B cell (primary cell): ENCODE measurements at regions not wholly inside any gene's neighbourhood (a gene's known extent, or its start where the extent isn't known, plus 50 kb on each side); places are given as distances from the start of the nearest gene placed in this dataset.

ENCODE experiments used
- ATAC-seq: fragments of 200-7000 bp; cut with Tn5 transposase; one replicate; pipeline ENCODE4 v1.10.0; 2021; ENCODE audit warnings: low read depth, mild to moderate bottlenecking, moderate number of reproducible peaks, moderate library complexity
- CTCF ChIA-PET: fragments of 350-600 bp; sonication (Branson Sonifier 250); formaldehyde crosslinking; loops from one replicate; lab custom pipeline; 2021; ENCODE audit warnings: antibody characterized with exemption, inconsistent platforms; lab: Charles Lee
- POLR2A ChIA-PET: fragments of 350-600 bp; sonication (Branson Sonifier 250); formaldehyde crosslinking; loops from one replicate; lab custom pipeline; 2021; ENCODE audit warnings: antibody characterized with exemption; lab: Charles Lee
- DNase-seq: peaks from one replicate; pipeline ENCODE4 v3.0.0; 2013
- H2AFZ ChIP-seq: 2 replicates; pipeline ENCODE4 v1.6.1; 2012; ENCODE audit warnings: mild to moderate bottlenecking, low read depth, low read length; ENCODE audit not compliant: insufficient read depth, poor library complexity, severe bottlenecking
- H3K27ac ChIP-seq, 2 donors: 1 replicate in 1 of 2; 2 replicates in 1 of 2; pipeline ENCODE4 v1.5.1; 2012 to 2013; ENCODE audit warnings: low read length in 2 of 2, mild to moderate bottlenecking in 2 of 2, moderate library complexity in 1 of 2
- H3K27me3 ChIP-seq, 4 experiments: fragments of 200-600 bp in 1 of 4; sonication (generic) in 1 of 4; replicated peaks in 1 of 4; 1 replicate in 2 of 4; 2 replicates in 2 of 4; pipeline versions ENCODE4 v1.6.1 to v1.7.0; 2013 to 2016; ENCODE audit warnings: low read length in 3 of 4, mild to moderate bottlenecking in 2 of 4, mixed read lengths in 1 of 4, moderate library complexity in 1 of 4; ENCODE audit not compliant: insufficient read depth in 4 of 4, control insufficient read depth in 3 of 4; ENCODE audit errors: control extremely low read depth in 1 of 4
- H3K36me3 ChIP-seq, 2 experiments: replicated peaks in 1 of 2; 1 replicate in 1 of 2; 2 replicates in 1 of 2; pipeline versions ENCODE4 v1.6.1 to v1.7.1; 2013; ENCODE audit warnings: low read length in 1 of 2; ENCODE audit not compliant: insufficient read depth in 2 of 2, control insufficient read depth in 1 of 2; ENCODE audit errors: control extremely low read depth in 1 of 2, extremely low read depth in 1 of 2
- H3K4me1 ChIP-seq, 2 donors: fragments of 200-600 bp in 1 of 2; sonication (generic) in 1 of 2; 1 replicate in 1 of 2; 2 replicates in 1 of 2; pipeline versions ENCODE4 v1.5.1 to v1.6.1; 2013 to 2017; ENCODE audit warnings: low read length in 2 of 2; ENCODE audit not compliant: control insufficient read depth in 2 of 2, insufficient read depth in 2 of 2
- H3K4me2 ChIP-seq: replicated peaks from 2 replicates; pipeline ENCODE3; 2012; ENCODE audit warnings: mild to moderate bottlenecking, low read depth, low read length; ENCODE audit not compliant: poor library complexity, severe bottlenecking
- H3K4me3 ChIP-seq, 5 experiments: fragments of 200-600 bp in 1 of 5; sonication (generic) in 1 of 5; 1 replicate in 3 of 5; 2 replicates in 2 of 5; pipeline versions ENCODE4 v1.5.1 to v1.7.0; 2011 to 2016; ENCODE audit warnings: low read length in 4 of 5, mild to moderate bottlenecking in 4 of 5, low read depth in 2 of 5, control low read depth in 1 of 5, moderate library complexity in 1 of 5; ENCODE audit not compliant: insufficient read depth in 1 of 5; ENCODE audit errors: control extremely low read depth in 1 of 5, extremely low read depth in 1 of 5
- H3K79me2 ChIP-seq: fragments of 200-600 bp; sonication (generic); one replicate; pipeline ENCODE4 v1.6.0; 2016; ENCODE audit warnings: low read length; ENCODE audit not compliant: control insufficient read depth, insufficient read depth
- H3K9ac ChIP-seq: fragments of 200-600 bp; sonication (generic); 2 replicates; pipeline ENCODE4 v1.6.1; 2017; ENCODE audit warnings: mild to moderate bottlenecking, low read length, moderate library complexity
- H3K9me3 ChIP-seq, 3 donors: one replicate each; pipeline versions ENCODE4 v1.6.1 to v1.7.1; 2013; ENCODE audit warnings: low read length in 2 of 3; ENCODE audit not compliant: control insufficient read depth in 2 of 3, insufficient read depth in 1 of 3; ENCODE audit errors: control extremely low read depth in 1 of 3
- H4K20me1 ChIP-seq: 2 replicates; pipeline ENCODE4 v1.6.0; 2012; ENCODE audit warnings: mild to moderate bottlenecking, low read length; ENCODE audit not compliant: insufficient read depth, control insufficient read depth, poor library complexity, severe bottlenecking
- H3K27ac Mint-ChIP-seq: one replicate; pipeline ENCODE4 v1.8.0; 2021; ENCODE audit warnings: mixed read lengths
- H3K27me3 Mint-ChIP-seq: one replicate; pipeline ENCODE4 v1.8.0; 2021; ENCODE audit warnings: mixed read lengths
- H3K4me1 Mint-ChIP-seq: one replicate; pipeline ENCODE4 v1.8.0; 2021; ENCODE audit warnings: mixed read lengths
- H3K4me3 Mint-ChIP-seq: one replicate; pipeline ENCODE4 v1.8.0; 2021; ENCODE audit warnings: mixed read lengths
- H3K9me3 Mint-ChIP-seq: one replicate; pipeline ENCODE4 v1.8.0; 2022; ENCODE audit warnings: mixed read lengths; ENCODE audit not compliant: insufficient read depth
- EZH2 ChIP-seq: IDR thresholded peaks from 2 replicates; pipeline ENCODE4 v1.6.1; 2012; ENCODE audit warnings: borderline replicate concordance, low read depth, mild to moderate bottlenecking, moderate library complexity, low read length; ENCODE audit not compliant: insufficient read depth, poor library complexity, severe bottlenecking
- WGBS: methylation state at CpG from one replicate; pipeline ENCODE4 v1.1.5; 2013; ENCODE audit warnings: missing lambda C conversion rate; ENCODE audit not compliant: insufficient coverage; 5-methylcytosine and 5-hydroxymethylcytosine counted together
- intact Hi-C: fragments of 100-400 bp; cut with micrococcal nuclease; formaldehyde crosslinking; loops from one replicate; pipeline ENCODE4 v1.10.0; 2022
- TF ChIP-seq, protein P1 (sequence below): fragments of 200-600 bp; IDR thresholded peaks from one replicate; pipeline ENCODE4 v1.8.0; 2022; ENCODE audit warnings: antibody characterized with exemption, mild to moderate bottlenecking

GRCh38 chr15:54829821-54830220 lies 366.9 kb downstream of the RSL24D1 start:
- TF ChIP-seq, protein P1, sequence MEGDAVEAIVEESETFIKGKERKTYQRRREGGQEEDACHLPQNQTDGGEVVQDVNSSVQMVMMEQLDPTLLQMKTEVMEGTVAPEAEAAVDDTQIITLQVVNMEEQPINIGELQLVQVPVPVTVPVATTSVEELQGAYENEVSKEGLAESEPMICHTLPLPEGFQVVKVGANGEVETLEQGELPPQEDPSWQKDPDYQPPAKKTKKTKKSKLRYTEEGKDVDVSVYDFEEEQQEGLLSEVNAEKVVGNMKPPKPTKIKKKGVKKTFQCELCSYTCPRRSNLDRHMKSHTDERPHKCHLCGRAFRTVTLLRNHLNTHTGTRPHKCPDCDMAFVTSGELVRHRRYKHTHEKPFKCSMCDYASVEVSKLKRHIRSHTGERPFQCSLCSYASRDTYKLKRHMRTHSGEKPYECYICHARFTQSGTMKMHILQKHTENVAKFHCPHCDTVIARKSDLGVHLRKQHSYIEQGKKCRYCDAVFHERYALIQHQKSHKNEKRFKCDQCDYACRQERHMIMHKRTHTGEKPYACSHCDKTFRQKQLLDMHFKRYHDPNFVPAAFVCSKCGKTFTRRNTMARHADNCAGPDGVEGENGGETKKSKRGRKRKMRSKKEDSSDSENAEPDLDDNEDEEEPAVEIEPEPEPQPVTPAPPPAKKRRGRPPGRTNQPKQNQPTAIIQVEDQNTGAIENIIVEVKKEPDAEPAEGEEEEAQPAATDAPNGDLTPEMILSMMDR = no peak
- no peak for TF ChIP-seq EZH2
- no peaks in the 10 kb centered on the region for H3K4me1 ChIP-seq
- Mint-ChIP-seq H3K9me3 (peaks cover 2% of the 10 kb centered on the region), H3K4me1 (no peaks in the 10 kb centered on the region), H3K27me3 (no peaks in the 10 kb centered on the region), H3K27ac (no peak overlapping the region), H3K4me3 (no peak overlapping the region)
- no CpG with 5 or more reads among the region's 1 CpG for WGBS
- POLR2A ChIA-PET = no interaction called here
- no peaks in the 10 kb centered on the region for H4K20me1 ChIP-seq
- DNase-seq (no peak), ATAC-seq (no peak)
- CTCF ChIA-PET = no interaction called here
- H3K9ac ChIP-seq = no peak overlapping the region
- H3K4me2 ChIP-seq = no peak overlapping the region
- no peaks in the 10 kb centered on the region for H3K9me3 ChIP-seq
- no peaks in the 10 kb centered on the region for H3K27me3 ChIP-seq
- H2AFZ ChIP-seq = no peak overlapping the region
- no peak overlapping the region for H3K4me3 ChIP-seq
- H3K27ac ChIP-seq = no peak overlapping the region
- intact Hi-C loops = no loop called here
- no peaks in the 10 kb centered on the region for H3K36me3 ChIP-seq
- no peaks in the 10 kb centered on the region for H3K79me2 ChIP-seq

DNA sequence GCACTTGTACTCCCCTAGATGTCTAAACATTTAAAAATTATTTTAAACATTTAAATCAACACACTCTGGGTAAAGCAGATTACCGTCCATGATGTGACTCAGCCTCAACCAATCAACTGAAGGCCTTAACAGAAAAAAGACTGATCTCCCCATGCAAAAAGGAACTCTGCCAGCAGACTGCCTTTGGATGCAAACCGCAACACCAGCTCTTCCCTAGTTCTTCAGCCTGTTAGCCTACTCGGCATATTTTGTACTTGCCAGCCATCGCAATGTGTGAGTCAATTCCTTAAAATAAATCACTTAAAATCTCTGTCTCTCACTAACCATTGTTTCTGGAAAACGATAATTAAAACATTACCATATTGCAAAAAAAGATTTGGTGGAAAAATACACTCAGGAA lies 375.9 kb downstream of the RSL24D1 start:
- H2AFZ ChIP-seq = no peak overlapping the region
- ChIA-PET POLR2A (no interaction called here), CTCF (no interaction called here)
- Mint-ChIP-seq H3K4me1 (no peaks in the 10 kb centered on the region), H3K4me3 (no peak overlapping the region), H3K27me3 (no peaks in the 10 kb centered on the region), H3K27ac (no peak overlapping the region), H3K9me3 (no peaks in the 10 kb centered on the region)
- H3K79me2 ChIP-seq = no peaks in the 10 kb centered on the region
- H3K4me1 ChIP-seq = no peaks in the 10 kb centered on the region
- intact Hi-C loops = no loop called here
- no peak overlapping the region for H3K27ac ChIP-seq
- H3K27me3 ChIP-seq = no peaks in the 10 kb centered on the region
- no peaks in the 10 kb centered on the region for H3K9me3 ChIP-seq
- no peaks in the 10 kb centered on the region for H3K36me3 ChIP-seq
- no peak overlapping the region for H3K9ac ChIP-seq
- H3K4me2 ChIP-seq = no peak overlapping the region
- 89% methylated on average over 3 of the region's 5 CpGs for WGBS
- no peak for ATAC-seq
- no peaks in the 10 kb centered on the region for H4K20me1 ChIP-seq
- TF ChIP-seq, protein P1 = no peak
- TF ChIP-seq EZH2 = no peak
- H3K4me3 ChIP-seq = no peak overlapping the region
- no peak for DNase-seq
